ENCODE measurements at regions not wholly inside any gene's neighbourhood (a gene's known extent, or its start where the extent isn't known, plus 50 kb on each side); places are given as distances from the start of the nearest gene placed in this dataset.
A peak's percentile ranks its signal among the peaks of the same experiment; 100 is the strongest.
"Not testable (repeated sequence)": the region's sequence is repeated elsewhere in the genome, so short reads cannot be mapped to it uniquely, and the experiment has no call there.

DNA sequence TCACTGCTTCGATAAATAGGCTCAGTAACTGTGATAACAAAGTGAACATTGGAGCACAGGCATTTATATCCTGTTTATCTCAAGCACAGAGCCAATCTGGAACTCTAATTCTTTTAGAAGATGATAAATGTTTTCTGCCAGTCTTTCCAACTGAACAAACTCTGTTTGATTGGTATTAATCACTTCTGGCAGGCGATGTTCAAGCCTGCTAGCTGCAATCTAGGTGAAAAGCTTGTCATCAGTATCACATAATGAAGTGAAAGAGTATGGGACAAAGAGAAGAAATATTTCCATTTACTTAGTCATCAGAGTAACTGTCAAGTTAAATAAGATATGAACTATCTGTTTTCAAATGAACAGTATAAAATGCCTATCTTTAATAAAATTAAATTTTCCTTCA is 577.3 kb downstream of the VGLL3 start:
- TF ChIP-seq ZNF416 (CRISPR knock-in tag; IDR thresholded peaks at IDR 0.05) = no peak
- TF ChIP-seq OVOL2 (CRISPR knock-in tag; IDR thresholded peaks at IDR 0.05; ENCODE audit: borderline replicate concordance) = no peak
- no peak for TF ChIP-seq SMAD4 (CRISPR knock-in tag; IDR thresholded peaks at IDR 0.05)
- no peak for TF ChIP-seq RELA (CRISPR knock-in tag; IDR thresholded peaks at IDR 0.05; ENCODE audit: borderline replicate concordance)
- TF ChIP-seq, protein P1, sequence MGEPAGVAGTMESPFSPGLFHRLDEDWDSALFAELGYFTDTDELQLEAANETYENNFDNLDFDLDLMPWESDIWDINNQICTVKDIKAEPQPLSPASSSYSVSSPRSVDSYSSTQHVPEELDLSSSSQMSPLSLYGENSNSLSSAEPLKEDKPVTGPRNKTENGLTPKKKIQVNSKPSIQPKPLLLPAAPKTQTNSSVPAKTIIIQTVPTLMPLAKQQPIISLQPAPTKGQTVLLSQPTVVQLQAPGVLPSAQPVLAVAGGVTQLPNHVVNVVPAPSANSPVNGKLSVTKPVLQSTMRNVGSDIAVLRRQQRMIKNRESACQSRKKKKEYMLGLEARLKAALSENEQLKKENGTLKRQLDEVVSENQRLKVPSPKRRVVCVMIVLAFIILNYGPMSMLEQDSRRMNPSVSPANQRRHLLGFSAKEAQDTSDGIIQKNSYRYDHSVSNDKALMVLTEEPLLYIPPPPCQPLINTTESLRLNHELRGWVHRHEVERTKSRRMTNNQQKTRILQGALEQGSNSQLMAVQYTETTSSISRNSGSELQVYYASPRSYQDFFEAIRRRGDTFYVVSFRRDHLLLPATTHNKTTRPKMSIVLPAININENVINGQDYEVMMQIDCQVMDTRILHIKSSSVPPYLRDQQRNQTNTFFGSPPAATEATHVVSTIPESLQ (CRISPR knock-in tag; IDR thresholded peaks at IDR 0.05) = no peak
- TF ChIP-seq, protein P2, sequence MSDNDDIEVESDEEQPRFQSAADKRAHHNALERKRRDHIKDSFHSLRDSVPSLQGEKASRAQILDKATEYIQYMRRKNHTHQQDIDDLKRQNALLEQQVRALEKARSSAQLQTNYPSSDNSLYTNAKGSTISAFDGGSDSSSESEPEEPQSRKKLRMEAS (CRISPR knock-in tag; IDR thresholded peaks at IDR 0.05) = no peak
- TF ChIP-seq TEAD4 (CRISPR knock-in tag; IDR thresholded peaks at IDR 0.05) = no peak
- no peak for TF ChIP-seq FOXJ3 (CRISPR knock-in tag; IDR thresholded peaks at IDR 0.05; ENCODE audit: borderline replicate concordance)
- TF ChIP-seq GRHL2 (CRISPR knock-in tag; IDR thresholded peaks at IDR 0.05; ENCODE audit: insufficient replicate concordance, severe bottlenecking) = no peak
- no peak for TF ChIP-seq SMAD3 (CRISPR knock-in tag; IDR thresholded peaks at IDR 0.05; ENCODE audit: borderline replicate concordance)
- no peak for TF ChIP-seq ZNF219 (CRISPR knock-in tag; IDR thresholded peaks at IDR 0.05; ENCODE audit: borderline replicate concordance)
- no peak for TF ChIP-seq CBFB (CRISPR knock-in tag; IDR thresholded peaks at IDR 0.05; ENCODE audit: low read depth)
- TF ChIP-seq ZNF232 (CRISPR knock-in tag; IDR thresholded peaks at IDR 0.05) = no peak
- TF ChIP-seq GABPB1 (CRISPR knock-in tag; IDR thresholded peaks at IDR 0.05) = no peak
- no peak for TF ChIP-seq TP53 (CRISPR knock-in tag; IDR thresholded peaks at IDR 0.05)
- TF ChIP-seq ESRRA (CRISPR knock-in tag; IDR thresholded peaks at IDR 0.05; ENCODE audit: borderline replicate concordance) = no peak
- no peak for TF ChIP-seq TEAD1 (CRISPR knock-in tag; IDR thresholded peaks at IDR 0.05)
- TF ChIP-seq, protein P3, sequence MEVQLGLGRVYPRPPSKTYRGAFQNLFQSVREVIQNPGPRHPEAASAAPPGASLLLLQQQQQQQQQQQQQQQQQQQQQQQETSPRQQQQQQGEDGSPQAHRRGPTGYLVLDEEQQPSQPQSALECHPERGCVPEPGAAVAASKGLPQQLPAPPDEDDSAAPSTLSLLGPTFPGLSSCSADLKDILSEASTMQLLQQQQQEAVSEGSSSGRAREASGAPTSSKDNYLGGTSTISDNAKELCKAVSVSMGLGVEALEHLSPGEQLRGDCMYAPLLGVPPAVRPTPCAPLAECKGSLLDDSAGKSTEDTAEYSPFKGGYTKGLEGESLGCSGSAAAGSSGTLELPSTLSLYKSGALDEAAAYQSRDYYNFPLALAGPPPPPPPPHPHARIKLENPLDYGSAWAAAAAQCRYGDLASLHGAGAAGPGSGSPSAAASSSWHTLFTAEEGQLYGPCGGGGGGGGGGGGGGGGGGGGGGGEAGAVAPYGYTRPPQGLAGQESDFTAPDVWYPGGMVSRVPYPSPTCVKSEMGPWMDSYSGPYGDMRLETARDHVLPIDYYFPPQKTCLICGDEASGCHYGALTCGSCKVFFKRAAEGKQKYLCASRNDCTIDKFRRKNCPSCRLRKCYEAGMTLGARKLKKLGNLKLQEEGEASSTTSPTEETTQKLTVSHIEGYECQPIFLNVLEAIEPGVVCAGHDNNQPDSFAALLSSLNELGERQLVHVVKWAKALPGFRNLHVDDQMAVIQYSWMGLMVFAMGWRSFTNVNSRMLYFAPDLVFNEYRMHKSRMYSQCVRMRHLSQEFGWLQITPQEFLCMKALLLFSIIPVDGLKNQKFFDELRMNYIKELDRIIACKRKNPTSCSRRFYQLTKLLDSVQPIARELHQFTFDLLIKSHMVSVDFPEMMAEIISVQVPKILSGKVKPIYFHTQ (CRISPR knock-in tag; IDR thresholded peaks at IDR 0.05) = no peak
- Mint-ChIP-seq H3K27ac (no peak overlapping the region), H3K36me3 (peaks cover 4% of the 10 kb centered on the region; the same call in 1 of the 2 replicates), H3K9me3 (no peaks in the 10 kb centered on the region), H3K27me3 (ENCODE audit: low read depth) (no peaks in the 10 kb centered on the region), H3K4me3 (no peak overlapping the region), H3K4me1 (peaks cover 32% of the 10 kb centered on the region)
- POLR2A ChIA-PET = no interaction called here
- ATAC-seq = no peak
- no peak for DNase-seq (ENCODE audit: low spot score)
- CTCF ChIA-PET = no interaction called here

DNA sequence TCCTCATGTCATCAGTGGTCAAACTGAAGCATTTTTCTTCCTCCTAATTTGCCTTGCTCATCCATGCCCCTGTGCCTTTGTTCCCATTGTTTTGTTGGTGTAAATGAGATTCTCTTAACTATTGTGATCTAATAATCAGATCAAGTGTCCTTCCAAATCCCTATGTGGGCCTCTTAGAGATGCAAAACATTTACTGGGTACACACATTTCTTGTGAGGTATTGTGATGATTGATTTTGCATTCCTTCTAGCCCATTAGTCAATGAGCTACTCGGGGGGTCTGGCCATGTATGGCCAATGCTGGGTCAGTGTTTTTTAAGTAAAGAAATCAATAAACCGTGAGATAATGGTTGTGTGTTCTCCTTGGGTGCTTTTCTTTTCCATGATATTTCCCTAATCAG is 580.4 kb downstream of the VGLL3 start:
- TF ChIP-seq SP1 (CRISPR knock-in tag; conservative IDR thresholded peaks at IDR 0.05) (no peak), TEAD1 (CRISPR knock-in tag; IDR thresholded peaks at IDR 0.05) (0 out of 2 replicates have a peak, but pooled peaks have one; percentile 24)
- peaks cover 4% of the 10 kb centered on the region; the same call in 1 of the 2 replicates for H3K36me3 Mint-ChIP-seq
- H3K4me1 Mint-ChIP-seq = peaks cover 41% of the 10 kb centered on the region
- H3K4me3 Mint-ChIP-seq = no peak overlapping the region
- ATAC-seq = peak; percentile 47; the same call in 1 of the 2 replicates
- ChIA-PET CTCF (no interaction called here), POLR2A (no interaction called here)
- H3K9me3 Mint-ChIP-seq = no peaks in the 10 kb centered on the region
- no peaks in the 10 kb centered on the region for H3K27me3 Mint-ChIP-seq (ENCODE audit: low read depth)
- peak overlapping the region; percentile 22 for H3K27ac Mint-ChIP-seq
- DNase-seq (ENCODE audit: low spot score) = no peak

DNA sequence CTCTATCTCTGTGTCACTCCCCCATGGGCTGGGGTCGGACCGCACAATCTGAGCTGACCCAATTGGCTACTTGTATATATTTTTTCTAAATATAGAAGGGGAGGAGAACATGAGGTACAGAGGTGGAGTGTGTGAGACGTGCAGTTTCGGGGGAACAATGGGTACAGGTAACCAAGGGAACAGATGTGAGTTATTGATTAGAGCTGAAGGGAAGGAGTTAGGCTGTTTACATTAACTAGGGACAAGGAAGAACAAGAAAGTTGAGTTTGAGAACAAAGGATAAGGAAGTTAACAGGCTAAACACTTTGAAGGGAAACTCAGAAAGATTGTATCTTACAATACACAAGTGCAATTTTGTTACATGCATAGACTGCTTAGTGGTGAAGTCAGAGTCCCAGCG is 601.2 kb downstream of the VGLL3 start:
- peaks cover 37% of the 10 kb centered on the region for H3K4me1 Mint-ChIP-seq
- H3K4me3 Mint-ChIP-seq; ATAC-seq; DNase-seq (ENCODE audit: low spot score); CTCF ChIA-PET; H3K27me3 Mint-ChIP-seq (ENCODE audit: low read depth); POLR2A ChIA-PET; H3K27ac Mint-ChIP-seq: not testable (repeated sequence)
- H3K9me3 Mint-ChIP-seq = peaks cover 18% of the 10 kb centered on the region
- H3K36me3 Mint-ChIP-seq = peaks cover 17% of the 10 kb centered on the region

Data from WTC11 (cell line).